ENCODE measurements at regions not wholly inside any gene's neighbourhood (a gene's known extent, or its start where the extent isn't known, plus 50 kb on each side); places are given as distances from the start of the nearest gene placed in this dataset.
"Not testable (repeated sequence)": the region's sequence is repeated elsewhere in the genome, so short reads cannot be mapped to it uniquely, and the experiment has no call there.

DNA sequence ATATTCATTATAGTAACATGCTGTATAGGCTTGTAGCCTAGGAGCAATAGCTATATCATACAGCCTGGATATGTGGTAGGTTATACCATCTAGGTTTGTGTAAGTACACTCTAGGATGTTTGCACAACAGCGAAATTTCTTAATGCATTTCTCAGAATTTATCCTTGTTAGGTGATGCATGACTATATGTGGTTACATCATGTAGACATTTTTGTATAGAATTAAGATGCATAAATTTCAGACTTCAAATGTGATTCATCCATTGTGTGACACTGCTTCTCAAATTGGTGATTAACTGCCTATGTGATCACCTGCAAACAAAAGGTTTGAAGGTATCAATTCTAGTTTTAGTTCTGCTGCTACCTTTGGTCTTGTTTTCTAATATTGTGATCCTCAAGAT is 1787.0 kb upstream of the PIK3C3 start:
- DNase-seq: no peak

DNA sequence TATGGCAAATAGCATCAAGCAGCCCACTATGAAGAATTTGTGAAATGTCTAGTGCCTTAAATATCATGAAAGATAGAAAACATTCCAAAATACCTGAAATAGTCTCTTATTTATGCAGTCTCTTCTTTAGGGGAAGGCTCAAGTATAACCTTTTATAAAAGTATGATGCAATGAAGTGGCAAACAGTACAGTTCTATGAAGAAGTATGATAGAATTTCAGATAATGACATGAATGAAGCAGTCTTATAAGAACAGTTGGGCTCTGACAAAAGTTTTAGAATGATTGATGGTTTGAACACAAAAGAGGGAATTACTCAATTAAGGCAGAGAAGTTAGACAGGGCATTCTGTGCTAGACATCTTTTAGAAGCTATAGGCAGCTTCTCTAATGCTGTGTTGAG is 1791.8 kb upstream of the PIK3C3 start:
- DNase-seq: no peak

DNA sequence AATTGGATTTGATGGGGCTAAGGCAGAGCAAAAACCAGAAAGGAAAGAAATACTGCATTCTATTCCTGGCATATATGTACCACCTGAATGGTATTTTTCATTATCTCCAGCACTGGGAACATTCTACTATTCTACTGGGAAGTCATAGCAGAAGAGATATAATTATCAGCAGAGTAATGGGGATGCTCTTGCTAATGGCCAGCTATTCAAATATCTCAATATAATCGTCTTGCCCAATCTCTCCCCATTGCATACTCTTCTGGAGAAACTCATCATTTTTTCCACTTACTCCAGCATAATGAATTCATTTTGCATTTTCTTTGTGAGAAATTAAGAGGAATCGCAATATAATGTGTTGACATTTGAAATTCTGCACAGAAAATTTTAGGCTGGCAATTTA is 1794.7 kb upstream of the PIK3C3 start:
- DNase-seq: no peak

DNA sequence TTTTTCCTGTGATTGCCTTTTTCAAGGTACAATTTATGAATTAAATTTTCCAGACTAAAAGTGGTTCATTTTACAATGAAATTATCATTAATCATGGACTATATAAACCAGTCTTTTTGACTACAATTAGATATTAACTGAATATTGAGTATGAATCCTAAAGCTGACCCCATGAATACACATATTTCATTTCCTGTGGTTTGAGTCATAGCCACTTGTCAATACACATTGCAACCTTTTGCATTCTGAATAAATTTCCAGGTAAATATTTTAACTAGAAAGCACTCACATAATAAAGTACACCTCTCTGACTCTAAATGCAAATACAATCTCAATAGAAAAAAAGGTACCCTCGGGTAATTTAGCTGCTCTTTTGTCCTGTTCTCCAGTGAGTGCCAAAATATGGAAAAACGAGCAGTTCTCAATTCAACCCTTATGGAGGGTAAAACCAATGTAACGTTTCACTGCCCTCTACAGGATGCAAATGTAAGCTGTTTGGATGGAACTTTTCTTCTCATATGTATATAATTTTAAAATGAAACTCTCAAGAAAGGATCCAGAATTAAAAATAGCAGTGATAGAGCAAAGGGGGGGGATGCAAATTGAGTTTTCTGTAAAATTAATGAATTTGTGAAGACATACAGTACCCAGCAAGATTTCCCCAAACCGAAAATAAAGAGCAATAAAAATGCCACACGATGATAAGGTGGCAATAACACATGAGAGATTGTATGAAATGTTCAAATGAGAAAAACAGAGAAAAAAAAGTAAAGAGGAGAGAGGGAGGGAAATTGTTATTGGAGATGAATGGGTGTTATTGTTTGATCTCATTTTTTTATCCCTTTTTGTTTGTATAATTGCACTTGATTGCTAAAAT is 1795.7 kb upstream of the PIK3C3 start:
- peak; percentile 39 for DNase-seq

DNA sequence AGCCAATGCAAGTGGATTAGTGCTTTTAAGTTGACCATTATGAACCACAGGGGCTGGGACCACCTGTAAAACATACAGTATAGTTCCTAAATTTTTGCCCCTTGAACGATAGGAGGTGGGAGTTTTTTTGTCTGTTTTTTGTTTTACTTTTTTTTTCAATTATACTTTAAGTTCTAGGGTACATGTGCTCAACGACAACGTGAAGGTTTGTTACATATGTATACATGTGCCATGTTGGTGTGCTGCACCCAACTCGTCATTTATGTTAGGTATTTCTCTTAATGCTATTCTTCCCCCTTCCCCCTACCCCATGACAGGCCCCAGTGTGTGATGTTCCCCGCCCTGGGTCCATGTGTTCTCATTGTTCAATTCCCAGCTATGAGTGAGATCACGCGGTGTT is 1797.9 kb upstream of the PIK3C3 start:
- DNase-seq: no peak

DNA sequence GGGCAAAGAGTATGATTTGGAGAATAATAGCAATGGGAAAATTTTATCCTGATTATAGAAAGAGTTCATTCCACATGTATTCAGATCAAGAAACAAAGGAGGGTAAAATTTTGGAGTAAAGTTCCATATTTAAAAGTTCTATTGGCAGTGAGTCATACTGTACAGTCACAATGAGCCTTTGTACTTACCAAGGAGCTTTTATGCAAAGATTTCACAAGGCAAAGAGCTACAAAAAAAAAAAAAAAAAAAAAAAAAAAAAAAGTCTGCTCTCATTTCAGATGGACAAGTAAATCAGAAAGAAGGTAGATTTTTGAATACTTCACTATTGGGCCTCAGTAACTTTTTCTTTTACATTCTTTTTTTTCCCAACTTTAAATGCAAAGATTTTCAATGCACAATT is 1802.2 kb upstream of the PIK3C3 start:
- no peak for DNase-seq

DNA sequence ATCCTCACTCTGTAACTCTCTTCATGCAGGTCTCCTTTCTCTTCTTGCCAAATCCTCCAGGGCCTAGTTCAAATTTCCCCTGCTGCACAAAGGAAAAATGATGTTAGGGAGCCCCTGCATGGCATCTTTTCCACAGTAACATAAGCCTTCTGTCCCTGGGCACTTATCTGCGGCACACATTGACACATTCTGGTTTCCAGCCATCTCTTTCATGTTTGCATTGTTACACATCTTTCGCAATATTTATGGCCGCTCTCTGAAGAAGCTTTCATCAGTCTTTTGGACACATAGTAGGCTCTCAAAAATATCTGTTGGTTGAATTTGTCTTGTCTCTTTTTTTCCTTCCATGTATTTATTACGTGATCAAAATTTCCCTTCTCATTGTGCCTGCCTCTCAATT is 1806.1 kb upstream of the PIK3C3 start:
- DNase-seq: no peak

DNA sequence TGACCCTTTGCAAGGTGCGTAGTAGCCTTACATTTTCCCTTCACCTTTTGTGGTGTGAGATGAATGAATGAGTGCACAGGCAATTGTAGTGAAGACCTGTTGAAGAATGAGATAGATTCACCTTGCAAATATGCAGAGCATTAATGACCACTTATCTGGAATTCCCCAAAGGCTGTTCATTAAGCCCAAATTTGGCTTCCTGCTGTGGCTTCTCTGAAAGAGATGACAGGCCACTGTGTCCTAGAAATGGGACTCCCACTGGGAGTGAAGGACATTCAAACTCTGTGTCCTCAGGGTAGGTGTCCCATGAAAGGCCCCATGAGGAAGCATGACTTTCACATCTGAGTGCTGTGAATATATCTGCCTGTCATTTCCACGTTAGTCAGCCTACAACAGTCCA is 1821.8 kb upstream of the PIK3C3 start:
- no peak for DNase-seq

DNA sequence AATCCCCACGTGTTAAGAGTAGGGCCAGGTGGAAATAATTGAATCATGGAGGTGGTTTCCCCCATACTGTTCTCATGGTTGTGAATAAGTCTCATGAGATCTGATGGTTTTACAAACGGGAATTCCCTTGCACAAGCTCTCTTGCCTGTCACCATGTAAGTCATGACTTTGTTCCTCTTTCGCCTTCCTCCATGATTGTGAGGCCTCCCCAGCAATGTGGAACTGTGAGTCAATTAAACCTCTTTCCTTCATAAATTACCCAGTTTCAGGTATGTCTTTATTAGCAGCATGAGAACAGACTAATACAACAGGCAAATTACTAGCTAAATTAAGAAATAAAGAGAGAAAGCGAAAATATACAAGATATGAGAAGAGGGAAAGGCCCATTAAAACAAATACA is 1822.6 kb upstream of the PIK3C3 start:
- DNase-seq: not testable (repeated sequence)

DNA sequence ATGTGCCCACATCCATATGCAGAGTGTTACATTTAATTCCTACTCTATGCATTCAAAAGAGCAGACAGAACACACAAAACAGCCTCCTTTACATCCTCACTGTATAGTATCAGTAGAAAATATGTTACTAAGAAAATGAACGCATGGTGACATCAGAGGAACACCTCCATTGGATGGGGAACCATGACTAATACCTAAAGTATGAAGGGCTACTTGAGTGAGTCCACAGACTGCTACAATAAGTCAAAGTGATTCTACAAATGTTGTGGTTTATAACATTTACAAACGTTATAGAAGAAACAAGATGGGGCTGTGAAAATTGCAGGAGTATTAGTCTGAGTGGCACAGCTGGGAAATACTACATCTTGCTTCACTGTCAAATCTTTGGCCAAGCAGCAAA is 1830.9 kb upstream of the PIK3C3 start:
- DNase-seq: no peak

DNA sequence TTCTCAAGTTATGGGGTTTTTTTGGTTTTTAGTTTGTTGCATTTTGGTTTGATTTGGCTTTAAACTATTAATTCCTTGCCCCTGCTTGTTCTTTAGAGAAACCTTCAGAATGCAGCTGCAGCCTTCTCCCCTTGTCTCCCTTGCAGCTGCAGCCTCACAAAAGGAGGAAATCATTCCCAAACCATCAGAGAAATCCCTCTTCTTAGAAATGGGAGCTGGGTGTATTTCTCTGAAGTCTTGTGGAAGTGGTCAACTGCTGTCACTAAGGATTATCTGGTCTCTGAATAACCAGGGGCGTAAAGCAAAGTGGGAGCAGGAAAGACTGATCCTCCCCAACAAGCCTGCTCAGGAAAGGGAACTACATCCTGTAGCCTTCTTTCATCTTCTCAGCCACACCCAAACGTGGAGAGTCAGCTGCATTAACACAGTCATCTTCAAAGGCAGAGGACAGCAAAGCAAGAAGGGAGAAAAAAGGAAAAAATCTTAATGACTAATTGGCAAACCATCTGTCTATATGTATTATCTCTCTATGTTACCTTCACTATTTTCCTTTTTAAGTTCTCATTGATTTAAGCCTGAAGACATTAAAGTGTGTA is 1834.1 kb upstream of the PIK3C3 start:
- DNase-seq: no peak

DNA sequence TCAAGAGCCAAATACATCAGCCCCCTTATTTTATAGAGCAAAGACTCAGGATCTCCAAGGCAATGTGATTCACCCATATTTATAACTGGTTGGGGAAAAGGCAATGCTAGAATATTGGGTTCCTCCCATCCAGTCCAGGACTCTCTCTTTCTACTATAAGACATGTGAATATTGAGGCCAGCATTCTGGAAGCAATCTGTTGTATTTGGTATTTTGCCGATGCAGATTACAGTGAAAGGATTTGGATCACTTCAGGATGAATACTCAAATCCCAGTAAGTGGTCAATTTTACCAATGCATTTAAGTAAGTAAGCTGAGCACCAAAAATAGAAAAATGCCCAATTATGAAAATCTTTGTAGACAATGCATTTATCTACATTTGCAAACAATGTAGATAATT is 1834.7 kb upstream of the PIK3C3 start:
- no peak for DNase-seq

DNA sequence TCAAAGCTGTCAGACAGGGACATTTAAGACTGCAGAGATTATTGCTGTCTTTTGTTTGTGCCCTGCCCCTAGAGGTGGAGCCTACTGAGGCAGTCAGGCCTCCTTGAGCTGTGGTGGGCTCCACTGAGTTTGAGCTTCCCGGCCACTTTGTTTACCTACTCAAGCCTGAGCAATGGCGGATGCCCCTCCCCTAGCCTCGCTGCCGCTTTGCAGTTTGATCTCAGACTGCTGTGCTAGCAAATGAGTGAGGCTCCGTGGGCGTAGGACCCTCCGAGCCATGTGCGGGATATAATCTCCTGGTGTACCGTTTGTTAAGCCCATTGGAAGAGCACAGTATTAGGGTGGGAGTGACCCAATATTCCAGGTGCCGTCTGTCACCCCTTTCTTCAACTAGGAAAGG is 1835.5 kb upstream of the PIK3C3 start:
- not testable (repeated sequence) for DNase-seq

DNA sequence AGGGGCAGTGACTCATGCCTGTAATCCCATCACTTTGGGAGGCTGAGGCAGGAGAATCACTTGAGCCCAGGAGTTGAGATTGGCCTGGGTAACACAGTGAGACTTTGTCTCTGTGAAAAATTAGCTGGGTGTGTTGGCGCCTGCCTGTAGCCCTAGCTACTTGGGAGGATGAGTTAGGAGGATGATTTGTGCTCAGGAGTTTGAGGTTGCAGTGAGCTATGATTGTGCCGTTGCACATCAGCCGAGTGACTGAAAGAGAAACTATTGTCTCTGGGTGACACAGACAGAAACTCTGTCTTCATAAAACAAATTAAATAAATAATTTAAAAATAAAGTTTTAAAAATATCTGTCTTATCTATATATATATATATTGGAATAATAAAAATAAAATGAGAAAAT is 1844.6 kb upstream of the PIK3C3 start:
- DNase-seq: no peak

DNA sequence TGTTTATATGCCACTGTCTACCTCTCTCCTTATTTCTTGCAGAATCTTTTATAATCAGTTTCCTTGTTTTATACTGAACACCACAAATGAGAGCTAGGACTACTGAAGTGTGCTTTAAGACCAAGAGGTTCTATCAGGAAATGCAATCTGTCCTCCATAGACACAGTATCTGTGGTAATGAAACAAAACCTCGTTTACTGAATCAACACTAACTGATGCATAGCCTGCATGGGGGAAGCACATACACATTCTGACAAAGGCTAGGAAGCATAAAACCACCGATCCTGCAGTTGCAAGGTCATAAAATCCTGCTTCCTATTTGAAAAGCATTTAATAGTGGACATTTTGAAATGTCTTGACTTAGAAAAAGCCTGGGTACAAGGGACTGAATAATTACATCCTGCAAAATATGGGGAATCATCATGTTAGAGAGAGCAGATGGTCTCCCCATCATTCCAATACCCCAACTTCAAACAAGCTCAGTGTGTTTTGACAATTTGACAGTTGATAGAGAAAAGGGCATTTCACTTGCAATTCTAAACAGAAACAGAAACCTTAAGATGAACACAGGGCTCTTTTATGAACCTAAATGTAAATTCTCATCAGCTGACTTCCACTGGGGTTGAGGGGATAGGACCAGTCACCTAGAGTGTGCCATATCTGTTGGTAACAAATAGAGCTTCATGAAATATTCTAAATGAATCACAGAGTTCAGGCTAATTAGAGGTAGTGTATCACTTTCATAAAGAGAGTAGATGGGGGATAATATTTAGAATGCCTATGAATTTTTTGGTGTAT is 1845.6 kb upstream of the PIK3C3 start:
- DNase-seq: no peak

DNA sequence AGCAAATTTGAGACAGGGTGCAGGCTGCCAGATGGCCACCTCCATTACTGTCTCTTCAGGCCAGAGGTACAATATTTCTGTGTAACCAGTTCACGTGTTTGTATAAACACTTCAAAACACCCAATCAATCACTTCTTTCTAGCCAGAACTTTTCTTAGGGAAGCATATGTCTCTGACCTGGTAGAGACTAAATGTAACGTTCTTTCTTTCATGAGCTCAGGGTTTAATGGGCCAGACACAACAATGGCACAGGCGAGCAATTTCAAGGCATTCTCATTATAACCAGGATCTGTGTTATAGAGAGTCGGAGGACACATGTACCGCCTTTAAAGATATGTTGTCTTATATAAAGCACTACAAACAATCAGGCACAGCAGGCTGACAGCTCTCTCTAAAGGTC is 1846.4 kb upstream of the PIK3C3 start:
- DNase-seq: no peak

DNA sequence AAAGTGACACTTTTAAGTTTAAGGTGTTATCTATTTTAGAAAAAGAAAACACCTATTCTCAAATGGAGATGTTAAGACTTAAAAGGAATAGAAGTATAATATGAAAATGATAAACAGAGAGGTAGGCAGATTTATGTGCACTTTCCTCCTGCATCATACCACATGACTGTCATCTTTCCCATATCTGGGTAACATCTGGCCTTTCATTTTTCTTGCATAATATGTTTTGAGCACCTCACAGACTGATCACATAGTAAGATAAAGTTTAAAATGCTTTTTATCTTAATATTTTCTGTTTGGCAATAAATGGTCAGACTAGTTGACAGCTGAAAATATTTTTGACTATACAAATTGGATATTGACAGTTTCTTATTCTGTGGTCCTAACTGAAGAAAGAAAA is 1852.1 kb upstream of the PIK3C3 start:
- no peak for DNase-seq

DNA sequence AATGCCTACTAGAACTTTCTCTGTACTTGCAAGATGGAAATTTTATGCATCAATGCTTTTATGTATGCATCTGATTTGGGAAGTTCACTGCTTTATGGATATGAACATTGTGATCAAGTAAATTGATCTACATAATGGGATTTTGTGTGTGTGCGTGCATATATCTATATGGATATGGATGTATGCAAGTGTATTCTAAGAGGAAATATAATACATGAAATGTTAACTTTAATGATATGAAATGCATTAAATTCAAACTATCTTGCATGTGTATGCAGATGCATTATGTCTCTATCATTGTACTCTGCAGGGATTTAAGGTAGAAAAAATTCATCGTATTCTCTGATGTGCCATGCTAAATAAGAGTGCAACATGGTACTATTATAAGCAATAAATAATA is 1855.4 kb upstream of the PIK3C3 start:
- DNase-seq: no peak

DNA sequence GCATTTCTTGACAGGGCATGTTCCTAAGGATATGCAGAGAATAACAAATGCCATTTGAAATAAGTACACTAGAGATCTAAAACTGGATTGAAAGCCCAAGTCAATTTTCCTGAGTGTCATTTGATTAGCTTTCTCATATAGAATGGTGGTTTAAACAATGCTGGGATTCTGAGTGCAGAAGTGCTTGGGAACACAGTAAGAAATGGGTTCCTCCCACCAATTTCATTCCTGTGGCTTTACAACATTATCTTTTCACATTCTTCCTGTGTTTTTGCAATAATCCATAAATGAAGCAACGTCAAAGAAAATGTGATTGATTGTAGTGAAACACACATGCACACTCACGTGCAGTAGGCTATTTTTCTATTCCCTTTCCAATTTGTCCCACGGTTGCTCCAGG is 1858.4 kb upstream of the PIK3C3 start:
- no peak for DNase-seq

DNA sequence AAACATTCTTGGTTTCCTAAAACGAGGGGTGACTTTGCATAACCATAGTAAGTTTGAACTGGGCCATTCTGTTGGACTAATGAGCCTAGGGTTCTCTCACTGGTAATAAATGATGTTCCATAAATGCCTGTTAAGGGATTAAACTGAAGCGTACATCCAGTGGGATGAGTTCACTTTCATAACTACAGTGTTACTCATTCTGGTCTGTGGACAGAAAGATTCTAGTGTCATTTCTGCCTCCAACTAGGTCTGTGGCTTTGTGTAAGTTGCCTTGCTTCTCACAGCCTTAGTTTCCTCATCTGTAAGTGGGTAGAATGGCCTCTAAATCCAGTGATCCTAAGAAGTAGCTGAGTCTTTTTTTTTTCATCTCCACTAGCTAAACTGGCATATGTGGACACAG is 1860.6 kb upstream of the PIK3C3 start:
- no peak for DNase-seq

DNA sequence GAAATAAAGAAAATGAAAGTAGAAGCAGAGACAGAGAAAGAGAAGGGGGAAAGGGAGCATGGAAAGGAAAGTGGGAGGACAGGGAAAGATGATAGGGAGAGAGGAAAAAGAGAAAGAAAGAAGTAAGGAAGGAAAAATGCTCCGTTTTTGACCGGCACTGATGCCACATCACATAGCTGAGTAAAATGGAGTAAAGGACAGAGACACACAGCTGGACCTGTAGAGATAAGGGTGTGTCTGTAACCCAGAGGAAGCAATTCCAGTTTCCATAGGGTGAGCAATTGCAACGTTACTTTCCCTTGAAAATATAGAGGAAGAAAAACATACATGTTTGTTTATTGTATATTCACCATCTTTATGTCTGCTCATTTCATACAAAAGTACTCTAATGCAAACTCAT is 1866.9 kb upstream of the PIK3C3 start:
- DNase-seq: no peak

DNA sequence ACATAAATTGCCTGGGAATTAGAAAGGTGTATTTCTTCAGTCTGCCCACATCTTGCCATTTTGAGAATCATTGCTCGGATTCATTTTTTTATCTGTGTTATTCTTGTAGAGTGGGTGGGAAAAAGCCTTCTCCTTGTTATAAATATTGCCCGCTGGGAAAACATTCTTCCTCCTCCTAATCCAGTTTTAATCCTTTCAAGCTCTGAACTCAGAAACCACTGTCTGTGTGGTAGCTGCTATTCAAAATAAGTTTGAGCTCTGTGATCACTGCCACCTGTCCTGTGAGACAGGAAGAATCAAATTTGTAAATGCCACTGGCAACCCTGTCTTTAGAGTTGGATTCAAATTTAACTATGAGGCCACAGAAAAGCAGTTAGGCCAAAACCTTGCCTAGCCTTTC is 1875.2 kb upstream of the PIK3C3 start:
- DNase-seq: no peak

DNA sequence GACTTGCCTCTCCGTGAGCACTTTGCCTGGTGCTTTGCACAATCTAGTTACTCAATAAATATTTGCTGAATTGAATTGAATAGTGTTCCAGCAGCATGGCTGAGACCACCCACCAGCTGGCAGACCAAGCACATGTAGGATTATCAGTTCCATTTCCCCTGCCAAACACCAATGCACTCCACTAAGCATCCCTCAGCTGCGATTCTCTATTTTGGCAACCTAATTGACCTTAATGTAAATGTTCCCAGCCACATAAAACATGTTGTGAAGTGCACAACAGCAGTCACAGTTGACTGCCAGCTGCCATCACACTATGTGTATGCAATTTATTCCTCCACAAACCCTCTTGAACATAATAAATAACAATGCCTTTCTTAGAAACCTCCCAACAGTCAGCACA is 1879.4 kb upstream of the PIK3C3 start:
- peak; percentile 1 for DNase-seq

DNA sequence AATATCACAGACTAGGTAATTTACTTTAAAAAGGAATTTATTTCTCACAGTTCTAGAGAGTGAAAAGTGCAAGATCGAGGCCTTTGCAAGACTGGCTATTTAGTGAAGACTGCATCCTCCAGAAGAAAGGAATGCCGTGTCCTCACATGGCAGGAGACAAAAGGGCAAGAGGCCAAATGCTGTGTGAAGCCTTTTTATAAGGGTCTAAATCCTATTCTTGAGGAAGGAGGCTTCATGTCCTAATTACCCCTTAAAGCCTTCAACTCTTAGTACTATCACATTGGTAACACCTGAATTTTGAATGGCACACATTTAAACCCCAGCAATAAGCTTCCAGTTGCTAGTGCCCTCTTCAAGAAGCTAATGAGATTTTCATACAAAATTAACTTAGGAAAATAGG is 1882.3 kb upstream of the PIK3C3 start:
- no peak for DNase-seq
